Mesenchymal stem cell (in vitro differentiated cells and primary cell): ENCODE measurements at regions not wholly inside any gene's neighbourhood (a gene's known extent, or its start where the extent isn't known, plus 50 kb on each side); places are given as distances from the start of the nearest gene placed in this dataset.

Experiments
- DNase-seq: peaks from one replicate; pipeline ENCODE4 v3.0.0-alpha.2; 2013
- H2AFZ ChIP-seq: one replicate; pipeline ENCODE4 v1.6.1; 2013; ENCODE audit warnings: low read depth, mild to moderate bottlenecking, control low read depth, inconsistent platforms, low read length, moderate library complexity
- H2AK5ac ChIP-seq: 2 replicates; pipeline ENCODE4 v1.6.1; 2013; ENCODE audit warnings: low read length, moderate library complexity, mild to moderate bottlenecking, inconsistent platforms; ENCODE audit not compliant: severe bottlenecking
- H2BK120ac ChIP-seq: one replicate; pipeline ENCODE4 v1.6.1; 2013; ENCODE audit warnings: low read depth, mild to moderate bottlenecking, inconsistent platforms, low read length, moderate library complexity
- H2BK12ac ChIP-seq, 2 experiments: one replicate each; pipeline ENCODE4 v1.6.1; 2013; ENCODE audit warnings: inconsistent platforms in 2 of 2, low read length in 2 of 2, mild to moderate bottlenecking in 2 of 2, moderate library complexity in 2 of 2, control low read depth in 1 of 2
- H2BK15ac ChIP-seq: one replicate; pipeline ENCODE4 v1.6.1; 2013; ENCODE audit warnings: mild to moderate bottlenecking, low read depth, inconsistent platforms; ENCODE audit not compliant: poor library complexity, severe bottlenecking
- H2BK5ac ChIP-seq: 2 replicates; pipeline ENCODE4 v1.6.1; 2013; ENCODE audit warnings: low read depth, mild to moderate bottlenecking, low read length, control low read depth, inconsistent platforms; ENCODE audit not compliant: poor library complexity, severe bottlenecking
- H3K14ac ChIP-seq, 2 experiments: one replicate each; pipeline ENCODE4 v1.6.1; 2013; ENCODE audit warnings: inconsistent platforms in 2 of 2, low read length in 2 of 2, control low read depth in 1 of 2, mild to moderate bottlenecking in 1 of 2, moderate library complexity in 1 of 2
- H3K18ac ChIP-seq, 2 experiments: one replicate each; pipeline ENCODE4 v1.6.1; 2013; ENCODE audit warnings: inconsistent platforms in 2 of 2, low read length in 2 of 2, control low read depth in 1 of 2, low read depth in 1 of 2, mild to moderate bottlenecking in 1 of 2
- H3K23ac ChIP-seq, 2 experiments: one replicate each; pipeline ENCODE4 v1.6.1; 2013; ENCODE audit warnings: inconsistent platforms in 2 of 2, low read length in 2 of 2, mild to moderate bottlenecking in 2 of 2, moderate library complexity in 2 of 2, control low read depth in 1 of 2
- H3K27ac ChIP-seq: 2 replicates; pipeline ENCODE4 v1.5.1; 2013; ENCODE audit warnings: mild to moderate bottlenecking, moderate library complexity, low read length, control low read depth, inconsistent platforms; ENCODE audit not compliant: poor library complexity, severe bottlenecking
- H3K27me3 ChIP-seq, 2 experiments: 2 replicates each; pipeline versions ENCODE4 v1.6.1 to v1.7.0; 2013; ENCODE audit warnings: low read length in 2 of 2, mild to moderate bottlenecking in 2 of 2, moderate library complexity in 2 of 2, control low read depth in 1 of 2, inconsistent platforms in 1 of 2; ENCODE audit not compliant: control insufficient read depth in 1 of 2, insufficient read depth in 1 of 2
- H3K36me3 ChIP-seq, 2 experiments: 2 replicates each; pipeline versions ENCODE4 v1.6.1 to v1.7.0; 2013; ENCODE audit warnings: low read length in 2 of 2, control low read depth in 1 of 2, inconsistent platforms in 1 of 2, low read depth in 1 of 2, mild to moderate bottlenecking in 1 of 2; ENCODE audit not compliant: insufficient read depth in 2 of 2, control insufficient read depth in 1 of 2
- H3K4ac ChIP-seq, 2 experiments: one replicate each; pipeline ENCODE4 v1.6.1; 2013; ENCODE audit warnings: inconsistent platforms in 2 of 2, low read length in 2 of 2, mild to moderate bottlenecking in 2 of 2, moderate library complexity in 2 of 2, control low read depth in 1 of 2, low read depth in 1 of 2
- H3K4me1 ChIP-seq: 2 replicates; pipeline ENCODE4 v1.6.1; 2013; ENCODE audit warnings: low read depth, low read length, control low read depth; ENCODE audit not compliant: control insufficient read depth, insufficient read depth
- H3K4me2 ChIP-seq: 2 replicates; pipeline ENCODE4 v1.6.1; 2013; ENCODE audit warnings: low read length, mild to moderate bottlenecking, inconsistent platforms; ENCODE audit not compliant: poor library complexity, severe bottlenecking
- H3K4me3 ChIP-seq, 2 experiments: 2 replicates each; pipeline versions ENCODE4 v1.5.1 to v1.7.0; 2013; ENCODE audit warnings: low read length in 2 of 2, mild to moderate bottlenecking in 2 of 2, control low read depth in 1 of 2, low read depth in 1 of 2; ENCODE audit not compliant: insufficient read depth in 1 of 2
- H3K79me1 ChIP-seq: replicated peaks from 2 replicates; pipeline ENCODE4 v1.6.1; 2013; ENCODE audit warnings: mild to moderate bottlenecking, control low read depth, low read length, inconsistent platforms; ENCODE audit not compliant: poor library complexity, severe bottlenecking
- H3K9ac ChIP-seq: 2 replicates; pipeline ENCODE4 v1.7.0; 2013; ENCODE audit warnings: mild to moderate bottlenecking, low read length, moderate library complexity
- H3K9me3 ChIP-seq: 2 replicates; pipeline ENCODE4 v1.7.0; 2013; ENCODE audit warnings: mild to moderate bottlenecking, low read length; ENCODE audit not compliant: control insufficient read depth
- H4K8ac ChIP-seq: one replicate; pipeline ENCODE4 v1.6.1; 2013; ENCODE audit warnings: inconsistent platforms, mild to moderate bottlenecking, low read length, moderate library complexity
- H4K91ac ChIP-seq: one replicate; pipeline ENCODE4 v1.6.1; 2013; ENCODE audit warnings: mild to moderate bottlenecking, low read length, inconsistent platforms
- WGBS: methylation state at CpG from one replicate; pipeline ENCODE4 v1.1.7; 2013; ENCODE audit warnings: mixed read lengths; 5-methylcytosine and 5-hydroxymethylcytosine counted together

DNA sequence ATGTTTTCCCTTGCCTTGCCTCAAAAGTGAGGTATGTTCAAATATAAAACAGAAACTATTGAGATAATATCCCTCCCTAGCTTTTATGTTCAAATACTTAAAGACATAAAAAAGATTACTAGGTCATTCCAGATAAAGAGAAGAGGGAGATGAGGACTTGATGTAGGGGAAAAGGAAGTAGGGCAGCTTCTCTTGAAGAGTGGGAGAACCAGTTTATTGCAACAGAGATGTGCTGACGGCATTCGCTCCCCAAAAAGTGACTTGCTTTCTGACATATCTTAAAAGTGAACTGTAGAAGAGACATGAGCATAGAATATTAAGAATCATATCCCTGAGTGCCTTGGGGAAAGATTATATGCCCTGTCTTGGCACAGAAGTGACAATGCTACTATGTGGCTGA lies 330.2 kb upstream of the NREP start:
- no peak overlapping the region for H2AFZ ChIP-seq
- H3K36me3 ChIP-seq = no peaks in the 10 kb centered on the region
- no peak overlapping the region for H2BK120ac ChIP-seq
- no peak overlapping the region for H2AK5ac ChIP-seq
- H3K4ac ChIP-seq = peak overlapping the region in 1 of 2 experiments; percentile 28
- H3K4me3 ChIP-seq = no peak overlapping the region
- H3K4me2 ChIP-seq = no peak overlapping the region
- no peaks in the 10 kb centered on the region for H3K27me3 ChIP-seq
- H3K23ac ChIP-seq = no peak overlapping the region
- H2BK12ac ChIP-seq = no peak overlapping the region
- no peak for DNase-seq
- no peak overlapping the region for H2BK5ac ChIP-seq
- H4K91ac ChIP-seq = no peak overlapping the region
- no peaks in the 10 kb centered on the region for H3K4me1 ChIP-seq
- H3K9ac ChIP-seq = no peak overlapping the region
- no peak overlapping the region for H4K8ac ChIP-seq
- no peak overlapping the region for H2BK15ac ChIP-seq
- 100% methylated on average over 2 of the region's 2 CpGs for WGBS
- no peak overlapping the region for H3K18ac ChIP-seq
- no peaks in the 10 kb centered on the region for H3K9me3 ChIP-seq
- H3K27ac ChIP-seq = no peak overlapping the region
- H3K79me1 ChIP-seq = no peaks in the 10 kb centered on the region
- H3K14ac ChIP-seq = no peak overlapping the region

DNA sequence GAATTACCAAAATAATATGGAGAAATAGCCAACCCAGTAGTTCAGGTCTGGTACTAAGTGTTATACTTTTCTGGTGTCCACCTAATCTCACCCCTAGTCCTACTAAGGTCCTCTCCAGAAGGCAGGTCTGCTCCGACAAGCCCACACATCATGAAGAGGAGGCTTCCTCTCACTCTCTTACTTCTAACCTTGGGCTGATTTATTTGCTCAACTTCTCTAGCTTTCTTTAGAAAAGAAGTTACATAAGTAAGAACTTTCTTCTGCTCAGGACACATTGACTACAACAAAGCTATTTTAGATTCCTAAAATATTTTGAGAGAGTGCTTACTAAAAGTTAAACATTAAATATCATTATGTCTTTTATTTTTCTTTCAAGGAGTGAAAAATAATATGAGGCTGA lies 329.7 kb upstream of the NREP start:
- no peak overlapping the region for H3K4ac ChIP-seq
- 100% methylated on average over 1 of the region's 1 CpG for WGBS

DNA sequence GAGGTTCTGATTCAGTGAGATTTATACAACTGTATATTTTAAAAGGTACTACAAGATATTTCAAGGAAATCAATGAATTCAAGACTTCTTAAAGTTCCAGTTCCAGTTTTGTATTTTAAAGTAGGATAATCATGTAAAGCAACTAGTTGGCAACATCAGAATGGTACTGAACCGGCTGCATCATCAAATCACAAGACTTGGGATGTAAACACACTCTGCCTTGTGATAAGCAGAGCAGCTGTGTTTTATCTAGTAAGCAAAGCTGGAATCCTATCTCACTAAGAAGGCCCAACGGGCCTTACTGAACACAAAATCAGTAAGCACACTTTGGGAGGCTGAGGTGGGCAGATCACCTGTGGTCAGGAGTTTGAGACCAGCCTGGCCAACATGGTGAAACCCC lies 327.2 kb upstream of the NREP start:
- no peak overlapping the region for H2AFZ ChIP-seq
- whole genome bisulfite sequencing = 53% methylated on average over 2 of the region's 2 CpGs
- no peak overlapping the region for H3K18ac ChIP-seq
- no peak overlapping the region for H3K4me2 ChIP-seq
- no peak overlapping the region for H3K27ac ChIP-seq
- H3K79me1 ChIP-seq = no peaks in the 10 kb centered on the region
- H3K4me1 ChIP-seq = no peaks in the 10 kb centered on the region
- no peaks in the 10 kb centered on the region for H3K36me3 ChIP-seq
- H3K27me3 ChIP-seq = no peaks in the 10 kb centered on the region
- no peaks in the 10 kb centered on the region for H3K9me3 ChIP-seq
- no peak overlapping the region for H2BK15ac ChIP-seq
- H4K91ac ChIP-seq = no peak overlapping the region
- no peak overlapping the region for H4K8ac ChIP-seq
- H3K9ac ChIP-seq = no peak overlapping the region
- no peak overlapping the region for H2AK5ac ChIP-seq
- no peak overlapping the region for H3K14ac ChIP-seq
- H3K23ac ChIP-seq = no peak overlapping the region
- peak; percentile 65 for DNase-seq
- no peak overlapping the region for H2BK5ac ChIP-seq
- H2BK12ac ChIP-seq = no peak overlapping the region
- peak overlapping the region; percentile 58 for H2BK120ac ChIP-seq
- no peak overlapping the region for H3K4me3 ChIP-seq
- no peak overlapping the region for H3K4ac ChIP-seq

More for the DNA sequence above, 329.7 kb upstream of the NREP start:
- no peak overlapping the region for H2BK15ac ChIP-seq
- H3K36me3 ChIP-seq = no peaks in the 10 kb centered on the region
- no peak overlapping the region for H3K27ac ChIP-seq
- no peak overlapping the region for H2BK120ac ChIP-seq
- H3K14ac ChIP-seq = no peak overlapping the region
- no peaks in the 10 kb centered on the region for H3K9me3 ChIP-seq
- H3K18ac ChIP-seq = peak overlapping the region in 1 of 2 experiments; percentile 4
- H2BK12ac ChIP-seq = no peak overlapping the region
- no peaks in the 10 kb centered on the region for H3K27me3 ChIP-seq
- H2AFZ ChIP-seq = no peak overlapping the region
- no peak overlapping the region for H3K23ac ChIP-seq
- H4K8ac ChIP-seq = no peak overlapping the region
- H3K4me1 ChIP-seq = no peaks in the 10 kb centered on the region
- no peak overlapping the region for H2AK5ac ChIP-seq
- no peak overlapping the region for H3K9ac ChIP-seq
- no peak for DNase-seq
- no peak overlapping the region for H4K91ac ChIP-seq
- H3K79me1 ChIP-seq = no peaks in the 10 kb centered on the region
- H3K4me3 ChIP-seq = no peak overlapping the region
- H3K4me2 ChIP-seq = no peak overlapping the region
- H2BK5ac ChIP-seq = no peak overlapping the region

DNA sequence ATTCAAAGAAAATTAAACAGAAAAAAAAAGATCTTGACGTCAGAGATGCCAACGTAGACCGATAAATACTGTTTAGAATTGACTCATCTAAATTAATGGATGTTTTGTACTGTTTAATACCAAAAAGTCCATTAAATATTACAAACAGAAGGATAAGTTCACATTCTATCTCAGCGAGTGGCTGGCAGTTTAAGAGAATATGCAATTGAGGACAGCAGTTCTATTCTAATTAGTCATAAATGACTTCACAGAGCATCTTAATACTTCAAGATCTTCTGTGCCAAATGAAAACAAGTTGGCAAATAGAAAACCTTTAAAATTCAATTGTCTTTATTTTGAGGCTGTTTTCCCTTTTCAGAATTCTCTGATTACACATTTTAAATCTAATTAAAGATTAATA lies 326.6 kb upstream of the NREP start:
- DNase-seq = no peak
- Histone ChIP-seq H2BK15ac (no peak overlapping the region), H3K4me2 (no peak overlapping the region), H2BK12ac (no peak overlapping the region), H2BK120ac (no peak overlapping the region), H3K23ac (no peak overlapping the region), H3K79me1 (no peaks in the 10 kb centered on the region), H3K4me1 (no peaks in the 10 kb centered on the region), H3K9me3 (no peaks in the 10 kb centered on the region), H2AK5ac (no peak overlapping the region), H2AFZ (no peak overlapping the region), H3K18ac (no peak overlapping the region), H3K27me3 (no peaks in the 10 kb centered on the region), H3K27ac (no peak overlapping the region), H2BK5ac (no peak overlapping the region), H4K8ac (no peak overlapping the region), H3K14ac (no peak overlapping the region), H3K4me3 (no peak overlapping the region), H3K4ac (no peak overlapping the region), H3K36me3 (no peaks in the 10 kb centered on the region), H4K91ac (no peak overlapping the region), H3K9ac (no peak overlapping the region)
- no CpG with 5 or more reads among the region's 4 CpGs for WGBS
